Adrenal gland (tissue), 5 donors: ENCODE measurements at regions not wholly inside any gene's neighbourhood (a gene's known extent, or its start where the extent isn't known, plus 50 kb on each side); places are given as distances from the start of the nearest gene placed in this dataset.

Experiments
- CTCF ChIP-seq, 6 experiments: fragments of 450-650 bp in 4 of 6; fragments of 200-600 bp in 2 of 6; sonication (generic) in 1 of 6; IDR thresholded peaks; 1 replicate in 5 of 6; 2 replicates in 1 of 6; pipeline versions ENCODE4 v1.5.1 to v1.8.0; 2016 to 2021; ENCODE audit warnings: antibody characterized with exemption in 6 of 6, mild to moderate bottlenecking in 2 of 6, moderate library complexity in 1 of 6
- POLR2A ChIP-seq, 2 donors: fragments of 450-650 bp; IDR thresholded peaks; one replicate each; pipeline ENCODE4 v1.6.1; 2017; ENCODE audit warnings: antibody characterized with exemption in 2 of 2, mild to moderate bottlenecking in 2 of 2, moderate library complexity in 1 of 2
- donor health status: DM: no; HTN: no; CAD: no.

GRCh38 chr5:174526177-174526576 is 198.2 kb upstream of the MSX2 start:
- no peak for TF ChIP-seq CTCF (IDR thresholded peaks at IDR 0.05)
- no peak for TF ChIP-seq POLR2A (IDR thresholded peaks at IDR 0.05)
